GM12878 (cell line): ENCODE measurements at regions not wholly inside any gene's neighbourhood (a gene's known extent, or its start where the extent isn't known, plus 50 kb on each side); places are given as distances from the start of the nearest gene placed in this dataset.
A peak's percentile ranks its signal among the peaks of the same experiment; 100 is the strongest.

Source experiments
- CTCF ChIP-seq, 3 experiments: IDR thresholded peaks in 2 of 3; conservative IDR thresholded peaks in 1 of 3; 2 replicates each; pipeline ENCODE4 v1.5.1; 2011; ENCODE audit warnings: low read depth in 3 of 3, low read length in 3 of 3, mild to moderate bottlenecking in 3 of 3, control low read depth in 2 of 3, moderate library complexity in 2 of 3, inconsistent platforms in 1 of 3, mixed read lengths in 1 of 3; ENCODE audit not compliant: control insufficient read depth in 2 of 3, insufficient read depth in 1 of 3; ENCODE audit errors: extremely low read depth in 1 of 3
- MEF2B ChIP-seq: fragments of 450-650 bp; IDR thresholded peaks from 2 replicates; pipeline ENCODE4 v1.6.1; 2018; ENCODE audit warnings: mild to moderate bottlenecking, moderate library complexity; ENCODE audit not compliant: partially characterized antibody, poor library complexity, severe bottlenecking
- POLR2A ChIP-seq: IDR thresholded peaks from 2 replicates; pipeline ENCODE4 v1.6.1; 2011; ENCODE audit warnings: low read depth, mild to moderate bottlenecking, low read length
- POLR2AphosphoS5 ChIP-seq: IDR thresholded peaks from 2 replicates; pipeline ENCODE4 v1.6.1; 2011; ENCODE audit warnings: mild to moderate bottlenecking, low read length, inconsistent platforms
- RCOR1 ChIP-seq: conservative IDR thresholded peaks from 2 replicates; pipeline ENCODE4 v1.6.1; 2012; ENCODE audit warnings: low read depth, low read length, improper control_type of control experiment
- RFX5 ChIP-seq: IDR thresholded peaks from 2 replicates; pipeline ENCODE4 v1.6.1; 2011; ENCODE audit warnings: low read depth, low read length, improper control_type of control experiment
- TCF12 ChIP-seq: IDR thresholded peaks from 2 replicates; pipeline ENCODE4 v1.6.1; 2011; ENCODE audit warnings: low read depth, mild to moderate bottlenecking, low read length

- TF ChIP-seq POLR2AphosphoS5 (no peak), POLR2A (no peak), CTCF (IDR thresholded peaks at IDR 0.05 in 2 of 3, conservative IDR thresholded peaks at IDR 0.05 in 1 of 3; ENCODE audit: control insufficient read depth in 2 of 3, extremely low read depth in 1 of 3, insufficient read depth in 1 of 3, low read depth in 3 of 3, low read length in 3 of 3) (no peak), RFX5 (no peak), RCOR1 (no peak), TCF12 (0 out of 2 replicates have a peak, but pooled peaks have one; percentile 20), MEF2B (peak; percentile 67)
These were observed 51.6 kb upstream of the LYRM9 start for GRCh38 chr17:27944546-27945332.
